GM12864 (cell line): ENCODE measurements at regions not wholly inside any gene's neighbourhood (a gene's known extent, or its start where the extent isn't known, plus 50 kb on each side); places are given as distances from the start of the nearest gene placed in this dataset.

ENCODE experiments used
- DNase-seq: peaks from one replicate; pipeline ENCODE4 v3.0.0-alpha.2; 2011; ENCODE audit warnings: low read depth
- H3K4me3 ChIP-seq: 2 replicates; pipeline ENCODE4 v1.5.1; 2011; ENCODE audit warnings: mild to moderate bottlenecking, low read depth, low read length, control low read depth
- CTCF ChIP-seq: IDR thresholded peaks from 2 replicates; pipeline ENCODE4 v1.5.1; 2011; ENCODE audit warnings: low read depth, mild to moderate bottlenecking, moderate library complexity, low read length, control low read depth, inconsistent platforms; ENCODE audit errors: missing control alignments

DNA sequence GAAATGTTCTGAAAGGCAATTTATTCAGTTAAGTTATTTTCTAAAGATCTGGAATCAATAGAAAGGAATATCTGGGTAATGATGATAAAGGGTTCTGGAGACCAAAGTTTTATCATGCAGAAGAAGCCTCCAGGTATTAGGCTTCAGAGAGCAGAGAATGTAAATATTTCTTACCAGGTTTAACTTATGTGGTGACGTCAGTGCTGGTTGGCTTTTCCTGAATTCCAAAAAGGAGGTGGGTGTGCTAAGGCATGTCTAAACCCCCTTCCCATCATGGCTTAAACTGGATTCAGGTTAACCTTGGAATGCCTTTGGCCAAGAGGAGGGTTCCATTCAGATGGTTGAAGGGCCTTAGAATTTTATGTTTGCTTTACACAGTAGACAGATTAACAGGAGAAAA is 829.9 kb downstream of the NCAM2 start:
- TF ChIP-seq CTCF: no peak
- DNase-seq: no peak
- H3K4me3 ChIP-seq: no peak overlapping the region

GRCh38 chr21:21831036-21831435 is 832.8 kb downstream of the NCAM2 start:
- no peak for DNase-seq
- H3K4me3 ChIP-seq: no peak overlapping the region
- no peak for TF ChIP-seq CTCF

GRCh38 chr21:21845901-21846300 is 847.7 kb downstream of the NCAM2 start:
- no peak for DNase-seq
- no peak for TF ChIP-seq CTCF
- no peak overlapping the region for H3K4me3 ChIP-seq

DNA sequence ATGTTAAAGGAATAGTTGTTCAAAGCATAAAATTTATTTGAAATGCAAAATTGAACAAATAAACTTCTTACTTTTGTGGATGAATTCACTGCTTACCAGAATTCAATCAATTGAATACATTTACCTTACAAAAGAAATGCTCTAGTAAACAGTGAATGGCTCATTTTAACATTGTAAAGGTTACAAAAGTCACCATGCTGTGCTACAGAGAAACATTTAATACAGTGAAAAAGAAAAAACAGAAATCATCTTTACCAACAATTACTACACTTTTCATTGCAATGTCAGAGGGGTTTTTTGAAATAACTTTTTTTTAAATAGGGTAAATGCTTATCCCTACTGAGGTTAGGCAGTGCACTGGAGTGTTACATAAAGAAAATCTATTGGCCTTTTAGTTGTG is 853.0 kb downstream of the NCAM2 start:
- H3K4me3 ChIP-seq: no peak overlapping the region
- DNase-seq: no peak
- no peak for TF ChIP-seq CTCF

- H3K4me3 ChIP-seq: no peak overlapping the region
- no peak for TF ChIP-seq CTCF
Measured at GRCh38 chr21:21851657-21852056, 853.4 kb downstream of the NCAM2 start.

GRCh38 chr21:21858502-21859334 is 860.5 kb downstream of the NCAM2 start:
- TF ChIP-seq CTCF: no peak
- no peak overlapping the region for H3K4me3 ChIP-seq
- no peak for DNase-seq

More at GRCh38 chr21:21851657-21852056, 853.4 kb downstream of the NCAM2 start:
- no peak for DNase-seq

DNA sequence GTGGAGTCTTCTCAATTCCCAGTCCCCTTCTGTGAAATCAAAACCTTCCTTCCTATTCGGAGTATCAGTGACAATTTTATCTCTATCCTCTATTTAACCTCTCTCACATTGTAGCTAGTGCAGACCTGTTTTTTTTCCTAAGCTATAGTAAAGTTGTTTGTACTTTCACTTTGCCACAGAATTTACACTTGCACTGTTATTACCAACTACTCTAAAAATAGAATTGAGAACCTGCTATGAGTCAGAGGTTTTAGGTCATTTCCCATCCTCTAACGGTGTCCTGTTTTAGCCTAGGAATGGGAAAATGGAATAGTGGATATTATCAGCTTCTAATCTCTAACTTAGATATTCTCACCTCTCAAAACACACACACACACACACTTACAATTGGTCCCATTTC is 862.7 kb downstream of the NCAM2 start:
- DNase-seq: no peak
- no peak overlapping the region for H3K4me3 ChIP-seq
- no peak for TF ChIP-seq CTCF
